ENCODE measurements at regions not wholly inside any gene's neighbourhood (a gene's known extent, or its start where the extent isn't known, plus 50 kb on each side); places are given as distances from the start of the nearest gene placed in this dataset.

GRCh38 chr6:93728150-93728549 is 308.8 kb upstream of the EPHA7 start:
- no peak for TF ChIP-seq CTCF (IDR thresholded peaks at IDR 0.05)
- TF ChIP-seq POLR2A (IDR thresholded peaks at IDR 0.05), result no peak

Data from adrenal gland (tissue), 5 donors.